K562 (cell line): ENCODE measurements at regions not wholly inside any gene's neighbourhood (a gene's known extent, or its start where the extent isn't known, plus 50 kb on each side); places are given as distances from the start of the nearest gene placed in this dataset.

Experiments
- ATAC-seq: fragments of 200-7000 bp; cut with Tn5 transposase; 3 replicates; pipeline ENCODE4 v1.9.1; 2020; ENCODE audit warnings: moderate library complexity
- BruUV-seq: library from RNA; stranded (reverse); fragments of 400-500 nt; replicated peaks from 2 replicates; lab custom pipeline; 2021; lab: Mats Ljungman, UMichigan
- CTCF ChIA-PET: fragments of 300-600 bp; formaldehyde crosslinking; extraction: SDS; loops from one replicate; lab custom pipeline; 2021; ENCODE audit warnings: low intra/inter-chr PET ratio; lab: Yijun Ruan, JAX
- POLR2A ChIA-PET: fragments of 300-600, 350-650 bp; sonication (Branson Sonifier 250); formaldehyde crosslinking; extraction: SDS; loops from one replicate; lab custom pipeline; 2021; ENCODE audit warnings: antibody characterized with exemption, inconsistent platforms; lab: Yijun Ruan, JAX
- DNase-seq, 4 experiments: peaks; one replicate each; pipeline versions ENCODE4 v3.0.0 to v3.0.0-alpha.2; 2011 to 2018; ENCODE audit warnings: low spot score in 3 of 4, mixed read lengths in 3 of 4; ENCODE audit errors: extremely low read depth in 1 of 4
- FAIRE-seq: peaks from 2 replicates; lab custom pipeline; 2011; peaks lifted over from hg19 to GRCh38; lab: Jason Lieb, UNC
- H2AFZ ChIP-seq: 2 replicates; pipeline ENCODE4 v1.6.0; 2011; ENCODE audit warnings: low read depth, low read length, control low read depth, inconsistent platforms
- H3K27ac ChIP-seq: fragments of 200-600 bp; 3 replicates; pipeline ENCODE4 v1.8.0; 2011; ENCODE audit warnings: low read depth, mild to moderate bottlenecking, control low read depth, inconsistent platforms, low read length, moderate library complexity, mixed read lengths; ENCODE audit errors: extremely low read depth
- H3K27me3 ChIP-seq, 2 experiments: fragments of 300-600 bp in 1 of 2; 2 replicates in 1 of 2; 3 replicates in 1 of 2; pipeline versions ENCODE4 v1.6.0 to v1.8.0; 2011; ENCODE audit warnings: inconsistent platforms in 2 of 2, low read length in 2 of 2, mild to moderate bottlenecking in 1 of 2, mixed read lengths in 1 of 2, moderate library complexity in 1 of 2; ENCODE audit not compliant: control insufficient read depth in 2 of 2, insufficient read depth in 2 of 2
- H3K36me3 ChIP-seq: fragments of 300-600 bp; 3 replicates; pipeline ENCODE4 v1.8.0; 2011; ENCODE audit warnings: mild to moderate bottlenecking, low read length, inconsistent platforms; ENCODE audit not compliant: control insufficient read depth, insufficient read depth
- H3K4me1 ChIP-seq, 2 experiments: fragments of 200-600 bp in 1 of 2; replicated peaks in 1 of 2; 2 replicates in 1 of 2; 3 replicates in 1 of 2; pipeline versions ENCODE4 v1.5.1 to v1.8.0; 2011; ENCODE audit warnings: inconsistent platforms in 2 of 2, low read length in 2 of 2, mild to moderate bottlenecking in 1 of 2, mixed read lengths in 1 of 2, moderate library complexity in 1 of 2; ENCODE audit not compliant: control insufficient read depth in 2 of 2, insufficient read depth in 2 of 2
- H3K4me2 ChIP-seq: 2 replicates; pipeline ENCODE4 v1.6.1; 2011; ENCODE audit warnings: low read length, control low read depth, inconsistent platforms, mixed read lengths; ENCODE audit not compliant: insufficient read depth
- H3K4me3 ChIP-seq: fragments of 200-600 bp; sonication (generic), shearing (Covaris generic); 2 replicates; pipeline ENCODE4 v1.5.1; 2016; ENCODE audit warnings: control low read depth, inconsistent platforms
- H3K79me2 ChIP-seq: fragments of 200-600 bp; 3 replicates; pipeline ENCODE4 v1.8.0; 2011; ENCODE audit warnings: low read length, inconsistent platforms; ENCODE audit not compliant: control insufficient read depth, insufficient read depth
- H3K9ac ChIP-seq, 2 experiments: 2 replicates each; pipeline versions ENCODE4 v1.6.0 to v1.6.1; 2011; ENCODE audit warnings: low read depth in 2 of 2, low read length in 2 of 2, control low read depth in 1 of 2, inconsistent platforms in 1 of 2, mild to moderate bottlenecking in 1 of 2, mixed read lengths in 1 of 2; ENCODE audit not compliant: insufficient read depth in 1 of 2
- H3K9me1 ChIP-seq: one replicate; pipeline ENCODE4 v1.6.0; 2011; ENCODE audit warnings: inconsistent platforms, mild to moderate bottlenecking, low read length, moderate library complexity; ENCODE audit not compliant: control insufficient read depth, insufficient read depth
- H3K9me3 ChIP-seq: replicated peaks from 2 replicates; pipeline ENCODE4 v1.5.1; 2011; ENCODE audit warnings: low read depth, low read length, inconsistent platforms; ENCODE audit not compliant: control insufficient read depth, insufficient read depth
- H4K20me1 ChIP-seq: replicated peaks from 2 replicates; pipeline ENCODE4 v1.6.1; 2011; ENCODE audit warnings: low read length, inconsistent platforms, mixed read lengths; ENCODE audit not compliant: control insufficient read depth, insufficient read depth
- ATF7 ChIP-seq: fragments of 450-650 bp; IDR thresholded peaks from 2 replicates; pipeline ENCODE4 v1.7.1; 2014; ENCODE audit warnings: mild to moderate bottlenecking, moderate library complexity
- CHCHD3 ChIP-seq: fragments of 250-450 bp; sonication (Bioruptor Pico); IDR thresholded peaks from 2 replicates; pipeline ENCODE4 v2.1.2; 2022; ENCODE audit warnings: mild to moderate bottlenecking
- COPS2 ChIP-seq: fragments of 450-650 bp; conservative IDR thresholded peaks from 2 replicates; pipeline ENCODE4 v1.6.1; 2016; ENCODE audit warnings: mild to moderate bottlenecking, moderate library complexity
- FUS ChIP-seq: fragments of 200-400 bp; formaldehyde crosslinking; optimal IDR thresholded peaks from 2 replicates; pipeline ENCODE3; 2017; ENCODE audit warnings: low read depth, low read length
- GATAD2B ChIP-seq: fragments of 450-650 bp; IDR thresholded peaks from 2 replicates; pipeline ENCODE4 v1.6.1; 2017; ENCODE audit warnings: mild to moderate bottlenecking, borderline replicate concordance
- HOXB6 ChIP-seq: fragments of 250-450 bp; sonication (Bioruptor Pico); IDR thresholded peaks from 2 replicates; pipeline ENCODE4 v1.5.1; 2022; ENCODE audit warnings: mild to moderate bottlenecking, borderline replicate concordance
- ZC3H4 ChIP-seq: sonication (generic); formaldehyde crosslinking; IDR thresholded peaks from 2 replicates; pipeline ENCODE4 v1.9.0; 2021; ENCODE audit warnings: missing genetic modification reagents, borderline replicate concordance
- WGBS: fragments of 100-300 bp; shearing (Covaris generic); methylation state at CpG from one replicate; pipeline ENCODE4 v1.1.6; 2016; ENCODE audit warnings: low coverage, mixed read lengths; ENCODE audit not compliant: insufficient coverage; ENCODE audit errors: missing lambda C conversion rate; 5-methylcytosine and 5-hydroxymethylcytosine counted together
- in situ Hi-C: fragments of 300-500 bp; cut with MboI; formaldehyde crosslinking; loops from 4 replicates; pipeline ENCODE4 v1.15.0; 2018; ENCODE audit warnings: inconsistent platforms, mixed read lengths
- intact Hi-C: fragments of 100-400 bp; cut with micrococcal nuclease; formaldehyde crosslinking; loops from 2 replicates; pipeline ENCODE4 v1.14.2; 2022
- TF ChIP-seq, protein P1 (sequence below): fragments of 450-650 bp; IDR thresholded peaks from 2 replicates; pipeline ENCODE4 v1.6.1; 2016; ENCODE audit warnings: missing biosample characterization, missing genetic modification characterization
- TF ChIP-seq, protein P2 (sequence below): fragments of 250-450 bp; sonication (Bioruptor Pico); IDR thresholded peaks from 2 replicates; pipeline ENCODE4 v1.8.0; 2021; ENCODE audit warnings: moderate library complexity, mild to moderate bottlenecking, inconsistent platforms
- TF ChIP-seq, protein P3 (sequence below): fragments of 250-450 bp; sonication (Bioruptor Pico); IDR thresholded peaks from 2 replicates; pipeline ENCODE4 v1.5.0; 2021
- TF ChIP-seq, protein P4 (sequence below): fragments of 150-350 bp; IDR thresholded peaks from 2 replicates; pipeline ENCODE4 v1.6.1; 2014; ENCODE audit warnings: low read depth, mild to moderate bottlenecking, low read length, borderline replicate concordance

GRCh38 chr12:13628067-13628466 is 353.3 kb downstream of the GRIN2B start:
- H3K79me2 ChIP-seq: no peaks in the 10 kb centered on the region
- in situ Hi-C loops (no loop called here), intact Hi-C loops (no loop called here)
- H3K9me3 ChIP-seq: no peaks in the 10 kb centered on the region
- H4K20me1 ChIP-seq: no peaks in the 10 kb centered on the region
- H3K4me2 ChIP-seq: no peak overlapping the region
- no peaks in the 10 kb centered on the region for H3K4me1 ChIP-seq
- H3K9ac ChIP-seq: no peak overlapping the region
- FAIRE-seq (no peak), DNase-seq (no peak), ATAC-seq (no peak)
- CTCF ChIA-PET: no interaction called here
- no peak overlapping the region for H2AFZ ChIP-seq
- H3K9me1 ChIP-seq: no peaks in the 10 kb centered on the region
- TF ChIP-seq, protein P1, sequence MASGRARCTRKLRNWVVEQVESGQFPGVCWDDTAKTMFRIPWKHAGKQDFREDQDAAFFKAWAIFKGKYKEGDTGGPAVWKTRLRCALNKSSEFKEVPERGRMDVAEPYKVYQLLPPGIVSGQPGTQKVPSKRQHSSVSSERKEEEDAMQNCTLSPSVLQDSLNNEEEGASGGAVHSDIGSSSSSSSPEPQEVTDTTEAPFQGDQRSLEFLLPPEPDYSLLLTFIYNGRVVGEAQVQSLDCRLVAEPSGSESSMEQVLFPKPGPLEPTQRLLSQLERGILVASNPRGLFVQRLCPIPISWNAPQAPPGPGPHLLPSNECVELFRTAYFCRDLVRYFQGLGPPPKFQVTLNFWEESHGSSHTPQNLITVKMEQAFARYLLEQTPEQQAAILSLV (tag): no peak
- TF ChIP-seq, protein P2, sequence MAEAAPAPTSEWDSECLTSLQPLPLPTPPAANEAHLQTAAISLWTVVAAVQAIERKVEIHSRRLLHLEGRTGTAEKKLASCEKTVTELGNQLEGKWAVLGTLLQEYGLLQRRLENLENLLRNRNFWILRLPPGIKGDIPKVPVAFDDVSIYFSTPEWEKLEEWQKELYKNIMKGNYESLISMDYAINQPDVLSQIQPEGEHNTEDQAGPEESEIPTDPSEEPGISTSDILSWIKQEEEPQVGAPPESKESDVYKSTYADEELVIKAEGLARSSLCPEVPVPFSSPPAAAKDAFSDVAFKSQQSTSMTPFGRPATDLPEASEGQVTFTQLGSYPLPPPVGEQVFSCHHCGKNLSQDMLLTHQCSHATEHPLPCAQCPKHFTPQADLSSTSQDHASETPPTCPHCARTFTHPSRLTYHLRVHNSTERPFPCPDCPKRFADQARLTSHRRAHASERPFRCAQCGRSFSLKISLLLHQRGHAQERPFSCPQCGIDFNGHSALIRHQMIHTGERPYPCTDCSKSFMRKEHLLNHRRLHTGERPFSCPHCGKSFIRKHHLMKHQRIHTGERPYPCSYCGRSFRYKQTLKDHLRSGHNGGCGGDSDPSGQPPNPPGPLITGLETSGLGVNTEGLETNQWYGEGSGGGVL (CRISPR knock-in tag): no peak
- TF ChIP-seq ZC3H4 (CRISPR knock-in tag) (no peak), FUS (no peak), HOXB6 (no peak), CHCHD3 (CRISPR knock-in tag) (no peak), GATAD2B (no peak), COPS2 (no peak), ATF7 (no peak)
- TF ChIP-seq, protein P3, sequence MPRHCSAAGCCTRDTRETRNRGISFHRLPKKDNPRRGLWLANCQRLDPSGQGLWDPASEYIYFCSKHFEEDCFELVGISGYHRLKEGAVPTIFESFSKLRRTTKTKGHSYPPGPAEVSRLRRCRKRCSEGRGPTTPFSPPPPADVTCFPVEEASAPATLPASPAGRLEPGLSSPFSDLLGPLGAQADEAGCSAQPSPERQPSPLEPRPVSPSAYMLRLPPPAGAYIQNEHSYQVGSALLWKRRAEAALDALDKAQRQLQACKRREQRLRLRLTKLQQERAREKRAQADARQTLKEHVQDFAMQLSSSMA (CRISPR knock-in tag): no peak
- TF ChIP-seq, protein P4, sequence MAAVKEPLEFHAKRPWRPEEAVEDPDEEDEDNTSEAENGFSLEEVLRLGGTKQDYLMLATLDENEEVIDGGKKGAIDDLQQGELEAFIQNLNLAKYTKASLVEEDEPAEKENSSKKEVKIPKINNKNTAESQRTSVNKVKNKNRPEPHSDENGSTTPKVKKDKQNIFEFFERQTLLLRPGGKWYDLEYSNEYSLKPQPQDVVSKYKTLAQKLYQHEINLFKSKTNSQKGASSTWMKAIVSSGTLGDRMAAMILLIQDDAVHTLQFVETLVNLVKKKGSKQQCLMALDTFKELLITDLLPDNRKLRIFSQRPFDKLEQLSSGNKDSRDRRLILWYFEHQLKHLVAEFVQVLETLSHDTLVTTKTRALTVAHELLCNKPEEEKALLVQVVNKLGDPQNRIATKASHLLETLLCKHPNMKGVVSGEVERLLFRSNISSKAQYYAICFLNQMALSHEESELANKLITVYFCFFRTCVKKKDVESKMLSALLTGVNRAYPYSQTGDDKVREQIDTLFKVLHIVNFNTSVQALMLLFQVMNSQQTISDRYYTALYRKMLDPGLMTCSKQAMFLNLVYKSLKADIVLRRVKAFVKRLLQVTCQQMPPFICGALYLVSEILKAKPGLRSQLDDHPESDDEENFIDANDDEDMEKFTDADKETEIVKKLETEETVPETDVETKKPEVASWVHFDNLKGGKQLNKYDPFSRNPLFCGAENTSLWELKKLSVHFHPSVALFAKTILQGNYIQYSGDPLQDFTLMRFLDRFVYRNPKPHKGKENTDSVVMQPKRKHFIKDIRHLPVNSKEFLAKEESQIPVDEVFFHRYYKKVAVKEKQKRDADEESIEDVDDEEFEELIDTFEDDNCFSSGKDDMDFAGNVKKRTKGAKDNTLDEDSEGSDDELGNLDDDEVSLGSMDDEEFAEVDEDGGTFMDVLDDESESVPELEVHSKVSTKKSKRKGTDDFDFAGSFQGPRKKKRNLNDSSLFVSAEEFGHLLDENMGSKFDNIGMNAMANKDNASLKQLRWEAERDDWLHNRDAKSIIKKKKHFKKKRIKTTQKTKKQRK: no peak
- WGBS: 0% methylated on average over 1 of the region's 1 CpG
- H3K27me3 ChIP-seq: no peaks in the 10 kb centered on the region
- POLR2A ChIA-PET: no interaction called here
- no peak overlapping the region for H3K4me3 ChIP-seq
- no peaks in the 10 kb centered on the region for H3K36me3 ChIP-seq
- no peak overlapping the region for H3K27ac ChIP-seq
- BruUV-seq: no TSS peak
